GM19395 (cell line): ENCODE measurements at regions not wholly inside any gene's neighbourhood (a gene's known extent, or its start where the extent isn't known, plus 50 kb on each side); places are given as distances from the start of the nearest gene placed in this dataset.
"Not testable (repeated sequence)": the region's sequence is repeated elsewhere in the genome, so short reads cannot be mapped to it uniquely, and the experiment has no call there.

ENCODE experiments used
- ATAC-seq: cut with Tn5 transposase; IDR thresholded peaks from one replicate; pipeline ENCODE4 v1.9.1; 2021; ENCODE audit warnings: mild to moderate bottlenecking, moderate library complexity; ENCODE audit not compliant: unreplicated experiment

DNA sequence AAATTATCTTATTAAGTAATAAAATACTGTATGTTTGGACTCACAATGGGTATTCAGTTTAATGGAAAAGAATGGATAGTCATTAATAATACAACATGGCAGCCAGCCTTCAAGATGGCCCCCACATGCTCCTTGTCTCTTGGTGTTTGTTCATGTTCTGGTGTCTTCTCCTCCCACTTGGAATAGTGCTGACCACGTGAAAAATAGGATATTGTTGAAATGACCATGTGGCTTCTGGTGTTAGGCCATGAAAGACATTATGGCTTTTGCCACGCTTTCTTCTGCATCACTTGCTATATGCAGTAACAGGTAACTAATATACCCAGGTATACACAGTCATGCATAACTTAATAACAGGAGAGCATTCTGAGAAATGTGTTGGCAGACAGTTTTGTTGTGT, 341.0 kb downstream of the KCNJ2 start:
- ATAC-seq = no peak

- ATAC-seq = no peak
Measured at GRCh38 chr17:70517816-70518215, 348.5 kb downstream of the KCNJ2 start.

DNA sequence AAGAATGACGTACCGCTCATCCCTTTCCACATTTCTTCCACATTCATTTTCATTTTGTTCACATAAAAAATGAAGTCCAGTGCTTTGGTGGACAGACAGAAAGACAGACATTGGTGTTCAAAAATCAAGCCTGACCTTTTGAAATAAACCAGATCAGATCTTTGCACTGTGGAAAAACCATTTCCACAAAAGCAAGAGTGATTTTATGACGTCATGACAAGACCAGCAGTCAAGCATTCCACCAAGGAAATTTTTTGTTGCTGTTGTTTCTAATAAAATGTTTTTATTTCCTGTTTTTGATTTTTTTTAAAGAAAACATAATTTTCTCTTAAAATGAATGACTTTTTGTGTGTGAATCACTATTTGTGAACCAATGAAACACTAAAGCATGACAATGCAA, 350.0 kb downstream of the KCNJ2 start:
- ATAC-seq = no peak

DNA sequence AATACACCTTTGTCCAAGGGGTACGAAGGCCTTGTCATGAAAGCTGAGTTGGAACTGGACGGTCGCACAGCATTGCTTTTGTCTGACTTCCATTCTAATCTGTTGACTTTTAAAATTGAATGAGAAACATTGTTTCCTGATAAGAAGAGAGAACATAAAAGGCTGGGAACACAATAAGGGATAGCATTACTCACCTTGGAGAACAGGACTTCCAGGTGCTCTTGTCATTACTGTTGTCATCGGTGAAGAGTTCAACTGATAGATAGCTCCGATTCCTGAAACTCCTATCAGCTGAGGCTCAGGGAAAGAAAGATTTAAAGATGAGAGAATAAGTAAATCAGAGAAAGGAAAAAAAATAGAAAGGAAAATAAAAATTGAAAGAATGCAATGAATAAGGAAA, 351.1 kb downstream of the KCNJ2 start:
- no peak for ATAC-seq

GRCh38 chr17:70520956-70521355, 351.6 kb downstream of the KCNJ2 start:
- ATAC-seq = no peak

- ATAC-seq = no peak
Measured at GRCh38 chr17:70521821-70522256, 352.5 kb downstream of the KCNJ2 start.

- no peak for ATAC-seq
Measured at GRCh38 chr17:70523426-70523825, 354.1 kb downstream of the KCNJ2 start.

DNA sequence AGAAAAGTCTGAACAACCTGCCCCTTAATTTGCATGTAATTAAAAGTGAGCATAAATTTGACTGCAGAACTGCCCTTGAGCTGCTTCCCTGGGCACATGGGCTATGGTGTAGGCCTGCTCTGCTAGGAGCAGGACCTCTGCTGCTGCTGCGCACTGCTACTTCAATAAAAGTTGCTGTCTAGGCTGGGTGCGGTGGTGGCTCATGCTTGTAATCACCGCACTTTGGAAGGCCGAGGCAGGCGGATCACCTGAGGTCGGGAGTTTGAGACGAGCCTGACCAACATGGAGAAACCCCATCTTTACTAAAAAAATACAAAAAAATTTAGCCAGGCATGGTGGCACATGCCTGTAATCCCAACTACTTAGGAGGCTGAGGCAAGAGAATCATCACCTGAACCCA, 355.7 kb downstream of the KCNJ2 start:
- ATAC-seq = not testable (repeated sequence)

- ATAC-seq = no peak
Measured at GRCh38 chr17:70525961-70526360, 356.6 kb downstream of the KCNJ2 start.

- ATAC-seq = no peak
Measured at GRCh38 chr17:70527364-70527888, 358.1 kb downstream of the KCNJ2 start.

DNA sequence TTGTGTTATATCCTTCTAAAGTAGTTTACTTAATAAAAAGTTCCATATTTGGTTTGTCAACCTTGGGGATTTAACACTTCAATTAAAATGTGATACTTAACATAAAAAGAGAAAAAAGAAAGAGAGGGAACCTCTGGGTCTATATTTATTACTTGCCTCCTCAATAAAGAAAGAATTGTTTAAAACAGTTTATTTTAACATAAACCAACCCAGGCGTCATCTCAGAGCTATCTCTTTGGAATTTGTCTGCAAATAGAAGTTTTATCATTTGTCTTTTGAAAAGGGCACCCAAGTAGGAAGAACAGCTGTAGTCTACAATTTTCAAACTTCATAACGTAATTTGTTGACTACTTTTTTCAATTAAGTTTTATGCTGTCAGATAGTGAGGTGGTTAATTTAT, 364.1 kb downstream of the KCNJ2 start:
- ATAC-seq = no peak

DNA sequence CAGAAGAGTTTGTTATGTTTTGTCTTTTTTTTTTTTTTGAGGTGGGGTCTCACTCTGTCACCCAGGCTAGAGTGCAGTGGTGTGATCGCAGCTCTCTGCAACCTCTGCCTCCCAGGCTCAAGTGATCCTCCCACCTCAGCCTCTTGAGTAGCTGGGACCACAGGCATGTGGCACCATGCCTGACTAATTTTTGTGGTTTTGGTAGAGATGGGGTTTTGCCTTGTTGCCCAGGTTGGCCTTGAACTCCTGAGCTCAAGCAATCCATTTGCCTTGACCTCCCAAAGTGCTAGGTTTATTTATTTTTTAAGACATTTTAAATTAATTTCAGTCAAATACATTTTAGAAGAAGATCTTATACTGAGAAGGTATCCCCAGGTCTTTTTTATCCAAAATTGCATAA, 366.7 kb downstream of the KCNJ2 start:
- no peak for ATAC-seq

DNA sequence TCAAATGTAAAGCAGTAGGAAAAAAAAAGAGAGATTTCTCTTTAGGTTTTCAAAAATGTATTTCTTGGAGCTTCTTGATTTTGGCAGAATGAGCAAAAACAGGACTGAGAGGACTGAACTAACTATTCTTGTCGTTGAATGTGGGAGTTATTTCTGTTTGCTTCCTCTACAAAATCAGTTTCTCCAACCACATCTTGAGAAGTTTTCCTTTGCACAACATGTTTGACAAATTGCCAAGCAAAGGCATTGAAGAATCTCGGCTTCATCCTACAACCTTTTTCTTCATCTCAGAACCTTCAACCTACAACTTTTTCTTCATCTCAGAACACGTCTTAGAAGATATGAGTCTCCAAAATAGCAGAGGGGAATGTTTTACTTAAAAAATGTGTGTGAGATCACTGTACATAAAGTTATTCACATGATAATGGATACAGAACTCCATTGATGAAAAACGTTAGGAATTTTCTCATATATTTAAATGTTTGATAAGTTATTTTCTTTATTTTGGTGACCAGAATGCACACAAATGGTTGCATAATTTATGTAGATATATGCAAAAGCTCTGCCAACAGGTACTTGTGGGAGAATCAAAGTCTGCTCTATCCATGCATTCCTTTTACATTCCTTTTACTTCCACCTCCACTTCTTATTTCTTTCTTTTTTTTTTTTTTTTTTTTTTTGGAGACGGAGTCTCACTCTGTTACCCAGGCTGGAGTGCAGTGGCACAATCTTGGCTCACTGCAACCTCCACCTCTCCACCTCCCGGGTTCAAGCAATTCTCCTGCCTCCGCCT, 370.0 kb downstream of the KCNJ2 start:
- ATAC-seq = no peak

- ATAC-seq = no peak
Measured at GRCh38 chr17:70542876-70543275, 373.5 kb downstream of the KCNJ2 start.

DNA sequence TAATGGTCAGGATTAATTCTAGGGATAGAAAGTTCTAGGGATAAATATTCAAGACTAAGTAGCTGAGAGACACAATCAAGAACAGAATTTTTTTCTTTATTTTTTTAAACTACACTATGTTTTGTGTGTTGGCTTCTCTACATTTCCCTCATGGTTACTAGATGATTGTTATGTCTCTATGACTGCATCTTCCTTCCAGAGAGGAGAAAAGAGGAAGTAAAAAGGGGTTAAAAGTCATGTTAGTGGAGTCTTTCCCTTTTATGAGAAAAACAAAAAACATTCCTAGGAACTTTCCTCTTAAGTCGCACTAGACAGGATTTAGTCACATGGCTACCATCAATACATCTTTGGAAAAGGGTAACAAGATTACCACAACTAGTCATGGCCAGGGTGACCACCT, 375.0 kb downstream of the KCNJ2 start:
- ATAC-seq = no peak

GRCh38 chr17:70552230-70552981, 383.1 kb downstream of the KCNJ2 start:
- no peak for ATAC-seq

- no peak for ATAC-seq
Measured at GRCh38 chr17:70552982-70553334, 383.6 kb downstream of the KCNJ2 start.

DNA sequence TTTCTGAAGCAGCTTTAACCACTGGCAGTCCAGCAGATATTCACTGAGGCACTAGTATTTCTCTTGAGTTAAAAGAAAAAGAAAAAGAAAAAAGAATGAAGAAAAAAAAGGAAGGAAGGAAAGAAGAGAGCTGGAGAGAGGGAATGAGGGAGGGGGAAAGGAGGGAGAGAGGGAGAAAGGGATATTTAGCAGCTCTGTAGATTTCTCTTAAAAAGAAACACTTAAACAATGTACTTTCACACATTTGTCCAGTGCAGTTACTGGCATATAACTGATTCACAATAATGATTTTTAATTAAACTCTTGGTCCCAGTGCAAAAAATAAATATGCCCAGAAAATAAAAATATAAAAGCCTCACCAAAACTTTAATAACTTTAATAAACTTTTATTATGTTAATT, 386.4 kb downstream of the KCNJ2 start:
- no peak for ATAC-seq

- no peak for ATAC-seq
Measured at GRCh38 chr17:70558821-70559220, 389.5 kb downstream of the KCNJ2 start.

DNA sequence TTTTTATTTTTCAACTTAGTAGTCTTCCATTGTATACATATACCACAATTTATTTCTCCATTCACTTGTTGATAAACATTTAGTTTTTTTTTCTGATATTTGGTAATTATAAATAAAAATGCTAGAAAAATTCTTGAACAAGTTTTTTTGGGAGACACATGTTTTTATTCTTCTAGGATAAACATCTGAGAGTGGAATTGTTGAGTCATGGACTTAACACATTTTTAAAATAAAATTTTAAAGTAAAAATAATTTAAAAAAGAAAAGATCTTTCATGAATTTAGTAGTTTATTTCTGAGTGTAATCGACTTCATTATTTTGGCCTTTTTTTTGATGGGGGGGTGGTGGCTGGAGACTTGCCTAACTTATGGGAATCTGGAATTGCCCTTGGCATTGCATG, 391.1 kb downstream of the KCNJ2 start:
- no peak for ATAC-seq

DNA sequence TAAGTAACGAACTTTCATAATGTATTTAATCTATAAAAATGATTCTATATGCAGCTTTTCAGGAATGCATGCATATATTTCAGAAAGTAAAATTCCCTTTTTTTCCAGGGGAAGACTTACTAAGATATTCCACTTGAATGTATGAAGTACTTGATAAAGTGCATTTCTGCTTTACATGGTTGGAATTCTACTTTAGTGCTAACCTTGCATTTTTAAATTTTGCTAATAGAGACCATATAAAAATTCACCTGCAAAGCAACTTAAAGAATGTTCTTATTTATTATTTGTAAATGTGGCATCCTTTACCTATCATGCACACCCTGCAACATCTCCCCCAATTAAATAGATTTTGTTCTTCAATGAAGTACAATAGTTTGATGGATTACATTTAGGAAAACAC, 392.8 kb downstream of the KCNJ2 start:
- no peak for ATAC-seq

- ATAC-seq = no peak
Measured at GRCh38 chr17:70563281-70563820, 394.0 kb downstream of the KCNJ2 start.
